ENCODE measurements at regions not wholly inside any gene's neighbourhood (a gene's known extent, or its start where the extent isn't known, plus 50 kb on each side); places are given as distances from the start of the nearest gene placed in this dataset.

DNA sequence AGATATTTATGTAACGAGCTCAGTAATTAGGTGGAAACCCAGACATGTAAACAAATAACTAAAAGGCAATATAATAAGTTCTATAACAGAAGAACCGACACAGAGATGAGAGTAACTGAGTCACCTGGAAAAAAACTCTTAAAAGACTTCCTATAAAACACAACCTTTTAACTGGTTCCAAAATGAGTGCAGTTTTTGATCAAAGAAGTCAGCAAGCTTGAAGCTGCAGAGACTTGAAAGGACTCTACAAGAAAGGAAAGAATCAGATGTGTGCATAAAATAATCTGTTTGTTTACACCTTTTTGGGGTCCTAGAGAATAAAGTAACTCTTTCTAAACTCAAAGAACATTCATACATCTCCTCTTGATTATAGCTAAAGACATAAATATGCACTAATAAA, 560.4 kb upstream of the CCDC54 start:
- TF ChIP-seq CTCF (IDR thresholded peaks at IDR 0.05) (no peak), POLR2A (IDR thresholded peaks at IDR 0.05) (no peak)
